Epithelial cell of proximal tubule (primary cell): ENCODE measurements at regions not wholly inside any gene's neighbourhood (a gene's known extent, or its start where the extent isn't known, plus 50 kb on each side); places are given as distances from the start of the nearest gene placed in this dataset.
"Not testable (repeated sequence)": the region's sequence is repeated elsewhere in the genome, so short reads cannot be mapped to it uniquely, and the experiment has no call there.

Experiments
- DNase-seq: peaks from one replicate; pipeline ENCODE4 v3.0.0-alpha.2; 2011; ENCODE audit warnings: low read depth
- H3K4me3 ChIP-seq: 2 replicates; pipeline ENCODE4 v1.5.1; 2011; ENCODE audit warnings: low read depth, mild to moderate bottlenecking, low read length
- TF ChIP-seq, protein P1 (sequence below): conservative IDR thresholded peaks from 2 replicates; pipeline ENCODE4 v1.5.1; 2012; ENCODE audit warnings: low read depth, mild to moderate bottlenecking, low read length

DNA sequence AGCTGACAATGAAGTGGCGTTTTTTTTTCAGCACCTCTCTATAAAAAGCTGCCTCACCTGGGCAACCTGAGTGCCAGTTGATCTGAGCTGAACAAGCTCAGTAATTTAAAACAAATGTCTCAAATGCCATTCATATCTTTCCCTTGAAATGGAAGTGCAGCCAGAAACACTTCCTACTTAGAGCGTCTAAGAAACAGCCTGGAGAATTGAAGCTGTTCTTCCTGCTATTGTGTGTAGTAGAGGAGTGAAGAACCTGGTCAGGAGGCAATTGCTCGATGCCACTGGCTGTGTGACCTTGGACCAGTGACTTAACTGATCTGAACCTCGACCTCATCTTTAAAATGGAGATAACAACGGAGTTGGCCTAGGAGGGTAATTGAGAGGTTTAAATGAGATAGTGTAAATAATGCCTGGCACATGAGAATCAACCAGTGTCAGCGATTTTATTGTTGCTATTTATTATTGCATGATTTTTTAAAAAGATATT, 95.4 kb upstream of the FOXQ1 start:
- TF ChIP-seq, protein P1, sequence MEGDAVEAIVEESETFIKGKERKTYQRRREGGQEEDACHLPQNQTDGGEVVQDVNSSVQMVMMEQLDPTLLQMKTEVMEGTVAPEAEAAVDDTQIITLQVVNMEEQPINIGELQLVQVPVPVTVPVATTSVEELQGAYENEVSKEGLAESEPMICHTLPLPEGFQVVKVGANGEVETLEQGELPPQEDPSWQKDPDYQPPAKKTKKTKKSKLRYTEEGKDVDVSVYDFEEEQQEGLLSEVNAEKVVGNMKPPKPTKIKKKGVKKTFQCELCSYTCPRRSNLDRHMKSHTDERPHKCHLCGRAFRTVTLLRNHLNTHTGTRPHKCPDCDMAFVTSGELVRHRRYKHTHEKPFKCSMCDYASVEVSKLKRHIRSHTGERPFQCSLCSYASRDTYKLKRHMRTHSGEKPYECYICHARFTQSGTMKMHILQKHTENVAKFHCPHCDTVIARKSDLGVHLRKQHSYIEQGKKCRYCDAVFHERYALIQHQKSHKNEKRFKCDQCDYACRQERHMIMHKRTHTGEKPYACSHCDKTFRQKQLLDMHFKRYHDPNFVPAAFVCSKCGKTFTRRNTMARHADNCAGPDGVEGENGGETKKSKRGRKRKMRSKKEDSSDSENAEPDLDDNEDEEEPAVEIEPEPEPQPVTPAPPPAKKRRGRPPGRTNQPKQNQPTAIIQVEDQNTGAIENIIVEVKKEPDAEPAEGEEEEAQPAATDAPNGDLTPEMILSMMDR = no peak
- no peak for DNase-seq
- no peak overlapping the region for H3K4me3 ChIP-seq

DNA sequence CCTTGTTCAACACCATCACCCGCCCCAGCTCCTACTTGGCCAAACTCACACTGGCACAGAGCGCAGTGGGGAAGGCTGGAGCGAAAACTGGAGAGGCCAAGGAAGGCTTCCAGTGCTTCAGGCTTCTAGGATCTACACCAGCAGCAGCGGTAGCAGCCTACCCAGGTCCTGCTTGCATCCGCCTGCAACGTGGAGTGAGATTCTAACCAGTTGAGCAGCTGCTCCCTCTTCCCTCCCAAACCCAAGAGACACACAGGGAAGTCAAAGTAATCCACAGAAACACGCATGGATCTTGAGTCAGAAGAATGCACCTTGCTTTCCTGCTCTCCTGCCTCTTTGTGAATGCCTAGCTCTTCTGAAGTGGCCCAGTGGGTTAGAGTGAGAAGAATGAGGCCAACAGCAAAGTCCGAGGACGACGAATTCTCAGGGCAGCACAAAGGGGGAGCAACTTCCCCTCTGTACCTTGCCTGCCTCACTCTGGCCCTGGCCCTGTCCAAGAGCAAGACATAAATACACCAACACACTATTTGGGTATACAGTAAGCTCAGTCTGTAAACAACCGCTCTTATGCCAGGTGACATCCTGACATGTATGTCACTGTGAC, 95.9 kb upstream of the FOXQ1 start:
- DNase-seq = no peak
- H3K4me3 ChIP-seq = no peak overlapping the region
- TF ChIP-seq, protein P1 = no peak

DNA sequence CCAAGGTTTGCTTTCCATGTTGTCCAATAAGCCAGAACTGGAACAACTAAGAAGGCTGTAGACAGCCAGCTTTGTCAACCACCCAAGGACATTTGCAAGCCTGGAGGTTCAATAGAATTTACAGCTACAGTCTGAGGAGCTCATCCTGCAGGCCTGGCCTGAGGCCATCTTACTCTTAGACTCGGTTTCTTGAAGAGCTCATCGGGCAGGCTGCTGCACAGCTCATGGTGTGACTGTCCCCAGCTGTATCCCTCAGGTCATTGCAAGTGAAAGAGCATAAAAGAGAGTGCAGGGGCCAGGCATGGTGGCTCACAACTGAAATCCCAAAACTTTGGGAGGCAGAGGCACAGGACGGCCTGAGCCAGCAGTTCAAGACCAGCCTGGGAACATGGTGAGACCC, 96.9 kb upstream of the FOXQ1 start:
- TF ChIP-seq, protein P1 = no peak
- H3K4me3 ChIP-seq = no peak overlapping the region
- DNase-seq = no peak

DNA sequence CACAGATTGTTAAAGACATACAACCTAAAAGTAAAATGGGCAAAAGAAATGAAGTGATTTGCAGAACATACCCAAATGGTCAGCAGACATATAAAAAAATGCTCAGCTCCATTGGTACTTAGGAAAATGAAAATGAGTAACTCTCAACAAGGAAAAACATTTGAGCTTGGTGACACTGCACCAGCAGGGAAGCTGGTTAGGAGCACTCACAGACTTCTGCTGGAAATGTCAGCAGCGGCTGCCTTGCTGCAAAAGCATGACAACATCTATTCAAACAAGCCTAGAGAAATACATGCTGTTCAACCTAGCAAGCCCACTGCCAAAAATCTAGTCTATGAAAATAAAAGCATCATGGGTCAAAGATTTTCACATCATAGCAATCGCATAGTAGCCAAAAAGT, 99.0 kb upstream of the FOXQ1 start:
- no peak for DNase-seq
- TF ChIP-seq, protein P1 = no peak
- no peak overlapping the region for H3K4me3 ChIP-seq

DNA sequence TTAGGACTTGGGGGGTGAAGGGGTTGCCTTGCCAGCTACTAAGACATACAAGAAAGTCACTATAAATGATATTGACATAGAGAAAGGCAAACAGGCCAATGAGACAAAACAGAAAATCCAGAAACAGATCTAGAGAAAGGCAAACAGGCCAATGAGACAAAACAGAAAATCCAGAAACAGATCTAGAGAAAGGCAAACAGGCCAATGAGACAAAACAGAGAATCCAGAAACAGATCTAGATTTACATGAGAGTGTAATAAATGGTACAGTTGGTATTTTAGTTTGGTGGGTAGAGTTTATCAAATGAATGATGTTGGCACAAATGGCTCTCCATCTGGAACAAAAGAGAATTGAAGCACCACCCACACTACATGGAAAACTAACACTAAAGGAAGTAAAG, 99.8 kb upstream of the FOXQ1 start:
- DNase-seq, H3K4me3 ChIP-seq: not testable (repeated sequence)

DNA sequence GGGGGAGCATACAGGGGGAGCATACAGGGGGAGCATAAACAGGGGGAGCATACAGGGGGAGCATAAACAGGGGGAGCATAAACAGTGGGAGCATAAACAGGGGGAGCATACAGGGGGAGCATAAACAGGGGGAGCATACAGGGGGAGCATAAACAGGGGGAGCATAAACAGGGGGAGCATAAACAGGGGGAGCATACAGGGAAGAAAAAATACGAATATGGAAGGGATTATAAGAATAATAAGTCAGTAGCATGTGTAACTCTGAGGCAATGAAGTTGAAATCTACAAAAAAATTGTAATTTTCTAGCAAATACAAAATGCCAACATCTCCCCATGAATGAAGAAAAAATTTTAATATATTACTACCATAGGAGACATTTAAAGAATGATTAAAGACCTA, 101.3 kb upstream of the FOXQ1 start:
- not testable (repeated sequence) for DNase-seq

DNA sequence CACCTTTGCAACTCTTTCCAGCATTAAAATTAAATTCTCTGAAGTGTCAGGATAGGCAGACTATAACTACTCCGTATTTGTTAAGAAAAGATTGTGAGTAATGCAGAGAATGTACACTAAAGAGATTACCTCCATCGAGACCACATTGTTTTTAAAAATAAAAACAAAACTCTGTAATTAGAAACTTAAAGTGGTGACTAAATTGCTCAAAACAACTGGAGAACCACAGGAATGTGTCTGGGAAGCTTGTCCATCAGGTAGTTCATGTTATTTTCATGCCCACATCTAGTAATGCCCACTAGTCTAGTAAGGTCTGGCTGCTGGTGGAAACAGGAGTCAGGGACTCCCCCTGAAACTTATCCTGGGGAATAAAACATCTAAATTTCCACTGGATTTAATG, 103.0 kb upstream of the FOXQ1 start:
- no peak for DNase-seq
- TF ChIP-seq, protein P1 = no peak
- H3K4me3 ChIP-seq = no peak overlapping the region

More for the DNA sequence above, 101.3 kb upstream of the FOXQ1 start:
- not testable (repeated sequence) for H3K4me3 ChIP-seq

DNA sequence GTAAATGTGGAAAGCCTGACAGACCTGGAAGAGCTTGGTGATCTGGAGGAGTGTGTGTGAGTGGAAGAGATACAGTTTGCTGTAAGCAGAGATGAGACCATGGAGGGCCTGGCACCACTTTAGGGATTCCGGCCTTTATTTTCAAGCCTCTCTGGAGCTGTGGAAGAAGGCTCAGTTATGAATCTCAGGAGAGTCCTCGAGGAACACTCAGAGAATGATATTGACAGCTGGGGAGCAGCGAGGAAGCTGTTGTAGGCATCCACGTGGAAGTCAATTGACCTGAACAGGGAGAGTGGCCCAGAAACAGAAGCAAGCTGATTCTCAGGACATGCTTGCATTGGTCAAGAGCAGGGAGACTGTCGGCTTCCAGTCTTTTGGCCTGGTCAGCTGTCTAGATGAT, 108.4 kb upstream of the FOXQ1 start:
- H3K4me3 ChIP-seq = no peak overlapping the region
- TF ChIP-seq, protein P1 = no peak
- DNase-seq = no peak
